ENCODE measurements at regions not wholly inside any gene's neighbourhood (a gene's known extent, or its start where the extent isn't known, plus 50 kb on each side); places are given as distances from the start of the nearest gene placed in this dataset.

- Histone ChIP-seq H3K9me3 (replicated peaks; ENCODE audit: control insufficient read depth, insufficient read depth, low read length) (no peaks in the 10 kb centered on the region), H3K36me3 (ENCODE audit: control insufficient read depth in 2 of 2, extremely low read depth in 1 of 2, insufficient read depth in 2 of 2, low read length in 2 of 2) (no peaks in the 10 kb centered on the region), H3K79me2 (ENCODE audit: control insufficient read depth, insufficient read depth, low read length) (no peaks in the 10 kb centered on the region), H3K4me3 (replicated peaks in 1 of 3; ENCODE audit: insufficient read depth in 1 of 3, low read depth in 1 of 3, low read length in 3 of 3) (no peak overlapping the region), H3K9me1 (replicated peaks; ENCODE audit: control insufficient read depth, extremely low read depth, insufficient read depth, low read length) (no peaks in the 10 kb centered on the region), H3K4me1 (ENCODE audit: control insufficient read depth, extremely low read depth, insufficient read depth, low read length) (peaks cover 32% of the 10 kb centered on the region), H3K4me2 (ENCODE audit: insufficient read depth, low read length) (no peak overlapping the region), H3K27ac (ENCODE audit: insufficient read depth, low read depth, low read length) (no peak overlapping the region), H3K9ac (replicated peaks; ENCODE audit: extremely low read depth, insufficient read depth, low read length) (no peak overlapping the region), H2AFZ (ENCODE audit: low read depth, low read length) (peak overlapping the region; percentile 39), H4K20me1 (replicated peaks; ENCODE audit: control insufficient read depth, extremely low read depth, insufficient read depth, low read length) (no peaks in the 10 kb centered on the region), H3K27me3 (ENCODE audit: control insufficient read depth in 2 of 2, insufficient read depth in 2 of 2, low read length in 2 of 2) (peaks cover 0 to 4% of the 10 kb centered on the region in 2 experiments)
- TF ChIP-seq JUN (IDR thresholded peaks at IDR 0.05; ENCODE audit: borderline replicate concordance, insufficient read depth, insufficient read length, low read depth) (no peak), EZH2 (IDR thresholded peaks at IDR 0.05; ENCODE audit: borderline replicate concordance, low read depth, low read length, severe bottlenecking) (no peak), POLR2A (IDR thresholded peaks at IDR 0.05; ENCODE audit: low read depth, low read length) (no peak), POLR2AphosphoS5 (IDR thresholded peaks at IDR 0.05; ENCODE audit: insufficient read depth, low read depth, low read length) (no peak), MYC (IDR thresholded peaks at IDR 0.05; ENCODE audit: low read depth, low read length) (no peak), FOS (IDR thresholded peaks at IDR 0.05; ENCODE audit: borderline replicate concordance, insufficient read depth, low read length) (no peak), GATA2 (IDR thresholded peaks at IDR 0.05; ENCODE audit: insufficient read depth, insufficient read length, low read depth, low read length) (no peak)
- TF ChIP-seq, protein P1, sequence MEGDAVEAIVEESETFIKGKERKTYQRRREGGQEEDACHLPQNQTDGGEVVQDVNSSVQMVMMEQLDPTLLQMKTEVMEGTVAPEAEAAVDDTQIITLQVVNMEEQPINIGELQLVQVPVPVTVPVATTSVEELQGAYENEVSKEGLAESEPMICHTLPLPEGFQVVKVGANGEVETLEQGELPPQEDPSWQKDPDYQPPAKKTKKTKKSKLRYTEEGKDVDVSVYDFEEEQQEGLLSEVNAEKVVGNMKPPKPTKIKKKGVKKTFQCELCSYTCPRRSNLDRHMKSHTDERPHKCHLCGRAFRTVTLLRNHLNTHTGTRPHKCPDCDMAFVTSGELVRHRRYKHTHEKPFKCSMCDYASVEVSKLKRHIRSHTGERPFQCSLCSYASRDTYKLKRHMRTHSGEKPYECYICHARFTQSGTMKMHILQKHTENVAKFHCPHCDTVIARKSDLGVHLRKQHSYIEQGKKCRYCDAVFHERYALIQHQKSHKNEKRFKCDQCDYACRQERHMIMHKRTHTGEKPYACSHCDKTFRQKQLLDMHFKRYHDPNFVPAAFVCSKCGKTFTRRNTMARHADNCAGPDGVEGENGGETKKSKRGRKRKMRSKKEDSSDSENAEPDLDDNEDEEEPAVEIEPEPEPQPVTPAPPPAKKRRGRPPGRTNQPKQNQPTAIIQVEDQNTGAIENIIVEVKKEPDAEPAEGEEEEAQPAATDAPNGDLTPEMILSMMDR (IDR thresholded peaks at IDR 0.05; ENCODE audit: extremely low read depth in 1 of 2, insufficient read depth in 1 of 2, low read depth in 1 of 2, low read length in 2 of 2), result no peak
- TF ChIP-seq, protein P2, sequence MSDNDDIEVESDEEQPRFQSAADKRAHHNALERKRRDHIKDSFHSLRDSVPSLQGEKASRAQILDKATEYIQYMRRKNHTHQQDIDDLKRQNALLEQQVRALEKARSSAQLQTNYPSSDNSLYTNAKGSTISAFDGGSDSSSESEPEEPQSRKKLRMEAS (IDR thresholded peaks at IDR 0.05; ENCODE audit: insufficient read depth, insufficient read length), result no peak
- dilution Hi-C loops (cut with MboI; ENCODE audit: extremely low pct_ligation_motif_present, low sequenced_read_pairs) (no loop called here), intact Hi-C loops (cut with micrococcal nuclease) (no loop called here)
- DNase-seq (ENCODE audit: low read depth, low spot score) (peak; percentile 81), FAIRE-seq (peak; percentile 60)
- ChIA-PET CTCF (interaction anchor here (1.3 to 2.2 kb wide), 2 partner anchors 142 to 183 kb away, joined by 3 to 11 read pairs; no protein-coding TSS in a partner anchor), POLR2A (no interaction called here)
- BruUV-seq (replicated peaks), result no TSS peak
Observed at GRCh38 chr13:48586591-48587103, 53.8 kb upstream of the RCBTB2 start.
